ENCODE measurements at regions not wholly inside any gene's neighbourhood (a gene's known extent, or its start where the extent isn't known, plus 50 kb on each side); places are given as distances from the start of the nearest gene placed in this dataset.
"Not testable (repeated sequence)": the region's sequence is repeated elsewhere in the genome, so short reads cannot be mapped to it uniquely, and the experiment has no call there.

- DNase-seq, result no peak
Measured at GRCh38 chr5:19274578-19274977, 713.4 kb downstream of the CDH18 start.

GRCh38 chr5:19285286-19285685, 702.7 kb downstream of the CDH18 start:
- no peak for DNase-seq

- DNase-seq, result not testable (repeated sequence)
Measured at GRCh38 chr5:19287548-19288277, 700.3 kb downstream of the CDH18 start.

- DNase-seq, result not testable (repeated sequence)
Measured at GRCh38 chr5:19288311-19288710, 699.7 kb downstream of the CDH18 start.

- no peak for DNase-seq
Measured at GRCh38 chr5:19297934-19298333, 690.1 kb downstream of the CDH18 start.

GRCh38 chr5:19301271-19301670, 686.7 kb downstream of the CDH18 start:
- DNase-seq, result no peak

- no peak for DNase-seq
Measured at GRCh38 chr5:19314840-19315239, 673.2 kb downstream of the CDH18 start.

- no peak for DNase-seq
Measured at GRCh38 chr5:19319252-19319651, 668.7 kb downstream of the CDH18 start.

GRCh38 chr5:19322716-19323485, 665.1 kb downstream of the CDH18 start:
- DNase-seq, result no peak

GRCh38 chr5:19334278-19334677, 653.7 kb downstream of the CDH18 start:
- DNase-seq, result no peak

GRCh38 chr5:19342942-19343341, 645.1 kb downstream of the CDH18 start:
- no peak for DNase-seq

- no peak for DNase-seq
Measured at GRCh38 chr5:19352120-19352519, 635.9 kb downstream of the CDH18 start.

- no peak for DNase-seq
Measured at GRCh38 chr5:19369048-19369447, 619.0 kb downstream of the CDH18 start.

GRCh38 chr5:19369561-19369960, 618.4 kb downstream of the CDH18 start:
- DNase-seq, result no peak

- DNase-seq, result no peak
Measured at GRCh38 chr5:19370655-19371386, 617.2 kb downstream of the CDH18 start.

GRCh38 chr5:19388391-19388790, 599.6 kb downstream of the CDH18 start:
- no peak for DNase-seq

GRCh38 chr5:19401032-19401431, 587.0 kb downstream of the CDH18 start:
- DNase-seq, result no peak

GRCh38 chr5:19406576-19407365, 581.2 kb downstream of the CDH18 start:
- DNase-seq, result no peak

GRCh38 chr5:19408149-19408548, 579.9 kb downstream of the CDH18 start:
- no peak for DNase-seq

- DNase-seq, result no peak
Measured at GRCh38 chr5:19411936-19412335, 576.1 kb downstream of the CDH18 start.

Data from NCI-H1436 treated with DMSO at 0.1 percent for 48 hours (cell line).